HG02588 (cell line): ENCODE measurements at regions not wholly inside any gene's neighbourhood (a gene's known extent, or its start where the extent isn't known, plus 50 kb on each side); places are given as distances from the start of the nearest gene placed in this dataset.

Source experiments
- ATAC-seq: cut with Tn5 transposase; IDR thresholded peaks from one replicate; pipeline ENCODE4 v1.9.1; 2021; ENCODE audit warnings: mild to moderate bottlenecking, moderate library complexity; ENCODE audit not compliant: unreplicated experiment

GRCh38 chr2:18901242-18901641 lies 311.9 kb upstream of the NT5C1B start:
- ATAC-seq, result no peak

GRCh38 chr2:18900691-18901141 lies 311.3 kb upstream of the NT5C1B start:
- ATAC-seq, result no peak

GRCh38 chr2:18899725-18900124 lies 310.4 kb upstream of the NT5C1B start:
- no peak for ATAC-seq

GRCh38 chr2:18898271-18898670 lies 308.9 kb upstream of the NT5C1B start:
- ATAC-seq, result no peak

GRCh38 chr2:18896125-18896764 lies 306.9 kb upstream of the NT5C1B start:
- ATAC-seq, result no peak

GRCh38 chr2:18891600-18892345 lies 302.4 kb upstream of the NT5C1B start:
- ATAC-seq, result no peak

GRCh38 chr2:18889565-18890332 lies 300.4 kb upstream of the NT5C1B start:
- ATAC-seq, result no peak

- ATAC-seq, result no peak
These were observed 296.1 kb upstream of the NT5C1B start for GRCh38 chr2:18885457-18885856.

- no peak for ATAC-seq
These were observed 294.5 kb upstream of the NT5C1B start for GRCh38 chr2:18883616-18884456.

- no peak for ATAC-seq
These were observed 282.1 kb upstream of the NT5C1B start for GRCh38 chr2:18871430-18871829.

GRCh38 chr2:18870307-18870706 lies 280.9 kb upstream of the NT5C1B start:
- no peak for ATAC-seq

GRCh38 chr2:18861951-18862350 lies 272.6 kb upstream of the NT5C1B start:
- ATAC-seq, result no peak

GRCh38 chr2:18860179-18860578 lies 270.8 kb upstream of the NT5C1B start:
- no peak for ATAC-seq

- no peak for ATAC-seq
These were observed 267.4 kb upstream of the NT5C1B start for GRCh38 chr2:18856765-18857164.

- no peak for ATAC-seq
These were observed 265.7 kb upstream of the NT5C1B start for GRCh38 chr2:18855027-18855426.

- peak; percentile 87 for ATAC-seq
These were observed 260.6 kb upstream of the NT5C1B start for GRCh38 chr2:18849841-18850578.

GRCh38 chr2:18848646-18849045 lies 259.3 kb upstream of the NT5C1B start:
- ATAC-seq, result no peak

GRCh38 chr2:18845854-18846445 lies 256.6 kb upstream of the NT5C1B start:
- ATAC-seq, result no peak

- ATAC-seq, result no peak
These were observed 253.5 kb upstream of the NT5C1B start for GRCh38 chr2:18842836-18843235.
